ENCODE measurements at regions not wholly inside any gene's neighbourhood (a gene's known extent, or its start where the extent isn't known, plus 50 kb on each side); places are given as distances from the start of the nearest gene placed in this dataset.

- H3K36me3 ChIP-seq (ENCODE audit: insufficient read depth): no peaks in the 10 kb centered on the region
- no peak for DNase-seq (ENCODE audit: extremely low spot score)
- 51% methylated on average over 1 of the region's 1 CpG for WGBS
Observed at GRCh38 chr5:167219298-167219697, 1072.1 kb upstream of the WWC1 start.

GRCh38 chr5:167226386-167226785, 1065.1 kb upstream of the WWC1 start:
- H3K4me3 ChIP-seq (ENCODE audit: low read depth, low read length): no peak overlapping the region
- no peak overlapping the region for H3K27ac ChIP-seq (ENCODE audit: low read depth)
- no peaks in the 10 kb centered on the region for H3K36me3 ChIP-seq (ENCODE audit: insufficient read depth)
- DNase-seq (ENCODE audit: extremely low spot score): no peak
- WGBS: 91% methylated on average over 1 of the region's 1 CpG
- no peaks in the 10 kb centered on the region for H3K4me1 ChIP-seq (ENCODE audit: insufficient read depth)

More at GRCh38 chr5:167219298-167219697, 1072.1 kb upstream of the WWC1 start:
- Histone ChIP-seq H3K4me1 (ENCODE audit: insufficient read depth) (no peaks in the 10 kb centered on the region), H3K27ac (ENCODE audit: low read depth) (no peak overlapping the region), H3K4me3 (ENCODE audit: low read depth, low read length) (no peak overlapping the region)

GRCh38 chr5:167228134-167228533, 1063.3 kb upstream of the WWC1 start:
- Histone ChIP-seq H3K4me3 (ENCODE audit: low read depth, low read length) (no peak overlapping the region), H3K4me1 (ENCODE audit: insufficient read depth) (peaks cover 1% of the 10 kb centered on the region), H3K27ac (ENCODE audit: low read depth) (no peak overlapping the region), H3K36me3 (ENCODE audit: insufficient read depth) (no peaks in the 10 kb centered on the region)
- 93% methylated on average over 3 of the region's 3 CpGs for WGBS
- DNase-seq (ENCODE audit: extremely low spot score): no peak

- H3K4me1 ChIP-seq (ENCODE audit: insufficient read depth): peaks cover 1% of the 10 kb centered on the region
- H3K36me3 ChIP-seq (ENCODE audit: insufficient read depth): no peaks in the 10 kb centered on the region
- DNase-seq (ENCODE audit: extremely low spot score): no peak
- no peak overlapping the region for H3K27ac ChIP-seq (ENCODE audit: low read depth)
- no peak overlapping the region for H3K4me3 ChIP-seq (ENCODE audit: low read depth, low read length)
- 78% methylated on average over 2 of the region's 2 CpGs for WGBS
Observed at GRCh38 chr5:167229751-167230150, 1061.7 kb upstream of the WWC1 start.

- Histone ChIP-seq H3K36me3 (ENCODE audit: insufficient read depth) (no peaks in the 10 kb centered on the region), H3K27ac (ENCODE audit: low read depth) (no peak overlapping the region), H3K4me3 (ENCODE audit: low read depth, low read length) (no peak overlapping the region), H3K4me1 (ENCODE audit: insufficient read depth) (peaks cover 1% of the 10 kb centered on the region)
- no peak for DNase-seq (ENCODE audit: extremely low spot score)
- 94% methylated on average over 1 of the region's 1 CpG for WGBS
Observed at GRCh38 chr5:167230414-167230813, 1061.0 kb upstream of the WWC1 start.

- 73% methylated on average over 3 of the region's 3 CpGs for WGBS
- Histone ChIP-seq H3K4me1 (ENCODE audit: insufficient read depth) (peaks cover 1% of the 10 kb centered on the region), H3K27ac (ENCODE audit: low read depth) (no peak overlapping the region)
Observed at GRCh38 chr5:167232675-167233311, 1058.7 kb upstream of the WWC1 start.

GRCh38 chr5:167233507-167234220, 1057.8 kb upstream of the WWC1 start:
- 58% methylated on average over 3 of the region's 3 CpGs for WGBS
- peak; percentile 47 for DNase-seq (ENCODE audit: extremely low spot score)
- Histone ChIP-seq H3K4me3 (ENCODE audit: low read depth, low read length) (no peak overlapping the region), H3K27ac (ENCODE audit: low read depth) (no peak overlapping the region), H3K4me1 (ENCODE audit: insufficient read depth) (peaks cover 1% of the 10 kb centered on the region), H3K36me3 (ENCODE audit: insufficient read depth) (no peaks in the 10 kb centered on the region)

More at GRCh38 chr5:167232675-167233311, 1058.7 kb upstream of the WWC1 start:
- no peak for DNase-seq (ENCODE audit: extremely low spot score)
- Histone ChIP-seq H3K4me3 (ENCODE audit: low read depth, low read length) (no peak overlapping the region), H3K36me3 (ENCODE audit: insufficient read depth) (no peaks in the 10 kb centered on the region)

- DNase-seq (ENCODE audit: extremely low spot score): no peak
- H3K4me3 ChIP-seq (ENCODE audit: low read depth, low read length): no peak overlapping the region
- 91% methylated on average over 6 of the region's 6 CpGs for WGBS
- H3K36me3 ChIP-seq (ENCODE audit: insufficient read depth): no peaks in the 10 kb centered on the region
- H3K4me1 ChIP-seq (ENCODE audit: insufficient read depth): no peaks in the 10 kb centered on the region
- no peak overlapping the region for H3K27ac ChIP-seq (ENCODE audit: low read depth)
Observed at GRCh38 chr5:167241436-167242067, 1049.9 kb upstream of the WWC1 start.

- H3K36me3 ChIP-seq (ENCODE audit: insufficient read depth): no peaks in the 10 kb centered on the region
- H3K4me3 ChIP-seq (ENCODE audit: low read depth, low read length): no peak overlapping the region
- no peaks in the 10 kb centered on the region for H3K4me1 ChIP-seq (ENCODE audit: insufficient read depth)
- no peak overlapping the region for H3K27ac ChIP-seq (ENCODE audit: low read depth)
- DNase-seq (ENCODE audit: extremely low spot score): no peak
- 70% methylated on average over 4 of the region's 4 CpGs for WGBS
Observed at GRCh38 chr5:167242701-167243100, 1048.7 kb upstream of the WWC1 start.

GRCh38 chr5:167243463-167243862, 1048.0 kb upstream of the WWC1 start:
- H3K36me3 ChIP-seq (ENCODE audit: insufficient read depth): no peaks in the 10 kb centered on the region
- H3K4me1 ChIP-seq (ENCODE audit: insufficient read depth): no peaks in the 10 kb centered on the region
- WGBS: 83% methylated on average over 2 of the region's 2 CpGs
- DNase-seq (ENCODE audit: extremely low spot score): no peak
- H3K27ac ChIP-seq (ENCODE audit: low read depth): no peak overlapping the region
- no peak overlapping the region for H3K4me3 ChIP-seq (ENCODE audit: low read depth, low read length)

GRCh38 chr5:167244583-167244982, 1046.9 kb upstream of the WWC1 start:
- no peak overlapping the region for H3K27ac ChIP-seq (ENCODE audit: low read depth)
- WGBS: 51% methylated on average over 4 of the region's 4 CpGs
- H3K36me3 ChIP-seq (ENCODE audit: insufficient read depth): no peaks in the 10 kb centered on the region
- no peaks in the 10 kb centered on the region for H3K4me1 ChIP-seq (ENCODE audit: insufficient read depth)
- no peak overlapping the region for H3K4me3 ChIP-seq (ENCODE audit: low read depth, low read length)
- no peak for DNase-seq (ENCODE audit: extremely low spot score)

GRCh38 chr5:167245868-167246267, 1045.6 kb upstream of the WWC1 start:
- H3K36me3 ChIP-seq (ENCODE audit: insufficient read depth): no peaks in the 10 kb centered on the region
- no peak overlapping the region for H3K27ac ChIP-seq (ENCODE audit: low read depth)
- 68% methylated on average over 1 of the region's 1 CpG for WGBS
- H3K4me1 ChIP-seq (ENCODE audit: insufficient read depth): no peaks in the 10 kb centered on the region
- no peak for DNase-seq (ENCODE audit: extremely low spot score)
- no peak overlapping the region for H3K4me3 ChIP-seq (ENCODE audit: low read depth, low read length)

- no peak for DNase-seq (ENCODE audit: extremely low spot score)
- no peaks in the 10 kb centered on the region for H3K4me1 ChIP-seq (ENCODE audit: insufficient read depth)
- no peak overlapping the region for H3K4me3 ChIP-seq (ENCODE audit: low read depth, low read length)
- H3K27ac ChIP-seq (ENCODE audit: low read depth): no peak overlapping the region
- 62% methylated on average over 4 of the region's 4 CpGs for WGBS
- no peaks in the 10 kb centered on the region for H3K36me3 ChIP-seq (ENCODE audit: insufficient read depth)
Observed at GRCh38 chr5:167247816-167248215, 1043.6 kb upstream of the WWC1 start.

GRCh38 chr5:167248257-167248656, 1043.2 kb upstream of the WWC1 start:
- WGBS: 74% methylated on average over 11 of the region's 11 CpGs
- H3K4me1 ChIP-seq (ENCODE audit: insufficient read depth): no peaks in the 10 kb centered on the region
- DNase-seq (ENCODE audit: extremely low spot score): no peak
- no peak overlapping the region for H3K4me3 ChIP-seq (ENCODE audit: low read depth, low read length)
- no peaks in the 10 kb centered on the region for H3K36me3 ChIP-seq (ENCODE audit: insufficient read depth)
- no peak overlapping the region for H3K27ac ChIP-seq (ENCODE audit: low read depth)
